HG03097 (cell line): ENCODE measurements at regions not wholly inside any gene's neighbourhood (a gene's known extent, or its start where the extent isn't known, plus 50 kb on each side); places are given as distances from the start of the nearest gene placed in this dataset.

Experiments used
- ATAC-seq: cut with Tn5 transposase; IDR thresholded peaks from one replicate; pipeline ENCODE4 v1.9.1; 2021; ENCODE audit not compliant: unreplicated experiment, low FRiP score

DNA sequence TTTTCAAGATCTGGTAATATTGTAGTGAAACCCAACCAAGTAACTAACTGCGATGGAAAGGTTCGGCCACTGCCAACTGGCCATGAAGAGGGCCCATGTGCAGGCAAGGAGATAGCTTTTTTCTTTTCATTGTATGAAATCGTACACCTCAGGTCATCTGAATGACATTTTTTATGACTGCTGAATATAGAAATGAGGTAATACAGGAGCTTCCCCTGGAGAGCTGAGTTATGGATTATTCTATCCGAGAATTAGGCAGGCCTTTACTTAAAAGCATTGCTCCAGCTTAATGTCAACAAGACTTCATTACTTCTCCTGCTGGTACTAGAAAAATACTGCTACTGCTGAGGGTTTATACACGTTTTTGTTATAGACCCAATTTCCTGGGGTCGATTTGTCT lies 1215.6 kb downstream of the EFNB2 start:
- no peak for ATAC-seq

- ATAC-seq = no peak
Measured at GRCh38 chr13:105316731-105317130, 1218.7 kb downstream of the EFNB2 start.

- no peak for ATAC-seq
Measured at GRCh38 chr13:105312906-105313305, 1222.6 kb downstream of the EFNB2 start.

GRCh38 chr13:105311094-105311493 lies 1224.4 kb downstream of the EFNB2 start:
- ATAC-seq = no peak

- ATAC-seq = no peak
Measured at GRCh38 chr13:105307776-105308175, 1227.7 kb downstream of the EFNB2 start.

GRCh38 chr13:105297839-105298238 lies 1237.6 kb downstream of the EFNB2 start:
- no peak for ATAC-seq

DNA sequence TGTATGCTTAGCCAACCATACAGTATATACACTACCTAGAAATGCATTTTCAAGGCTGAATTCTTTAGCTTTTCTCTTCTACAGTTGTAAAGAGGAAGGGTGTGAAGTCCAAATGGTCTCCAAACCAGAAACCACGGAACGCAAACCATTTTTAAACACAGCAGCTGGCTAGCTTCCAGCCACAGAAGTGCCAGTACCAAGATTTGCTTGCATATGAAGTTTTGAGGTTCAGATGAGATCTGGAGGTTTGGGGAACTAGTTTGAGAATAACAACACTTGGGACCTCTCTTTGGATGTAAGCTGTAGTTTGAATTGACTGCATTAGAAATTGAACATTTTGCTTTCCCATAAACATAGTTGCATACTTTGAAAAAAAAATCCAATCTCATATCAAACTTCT lies 1243.5 kb downstream of the EFNB2 start:
- ATAC-seq = no peak

- ATAC-seq = no peak
Measured at GRCh38 chr13:105290596-105290995, 1244.9 kb downstream of the EFNB2 start.

DNA sequence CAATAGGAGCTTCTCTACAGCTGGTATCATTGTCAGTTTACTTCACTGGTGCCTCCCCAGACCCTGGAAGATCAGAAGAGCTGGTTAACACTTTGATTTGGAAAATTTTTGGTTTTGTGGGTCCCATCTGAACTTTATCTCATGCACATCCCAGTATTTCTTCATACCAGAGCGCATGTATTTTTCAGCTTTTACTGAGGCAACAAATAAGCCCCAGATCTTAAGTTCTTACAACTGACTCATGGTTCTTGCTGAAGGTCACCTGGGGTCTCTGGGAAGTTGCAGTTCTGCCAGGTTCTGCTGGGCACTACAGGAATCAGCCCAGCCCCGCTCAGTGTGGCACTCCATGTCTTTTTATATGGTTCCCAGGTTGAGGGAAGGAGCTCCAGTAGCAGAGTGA lies 1249.9 kb downstream of the EFNB2 start:
- no peak for ATAC-seq

- ATAC-seq = no peak
Measured at GRCh38 chr13:105282406-105283285, 1252.8 kb downstream of the EFNB2 start.

DNA sequence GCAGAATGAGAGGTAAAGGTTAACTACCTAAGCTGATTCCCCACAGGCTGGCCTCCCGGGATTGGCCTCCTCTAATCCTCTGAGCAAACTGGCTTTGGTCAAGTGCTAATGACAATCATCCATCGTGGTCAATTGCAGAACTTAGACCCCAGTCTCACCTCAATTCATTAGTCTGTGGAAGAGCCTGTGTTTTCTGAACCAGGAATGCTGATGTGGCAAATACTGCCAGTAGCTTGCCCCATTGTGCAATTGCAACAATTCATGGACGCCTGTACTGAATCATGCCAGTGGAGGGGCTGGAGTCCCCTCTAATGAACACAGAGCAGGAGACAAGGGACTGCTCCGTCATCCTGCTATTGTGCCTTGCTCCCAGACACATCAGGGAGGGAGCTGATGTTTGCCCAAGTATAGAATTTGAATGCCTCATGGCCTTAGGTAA lies 1256.5 kb downstream of the EFNB2 start:
- ATAC-seq = no peak

DNA sequence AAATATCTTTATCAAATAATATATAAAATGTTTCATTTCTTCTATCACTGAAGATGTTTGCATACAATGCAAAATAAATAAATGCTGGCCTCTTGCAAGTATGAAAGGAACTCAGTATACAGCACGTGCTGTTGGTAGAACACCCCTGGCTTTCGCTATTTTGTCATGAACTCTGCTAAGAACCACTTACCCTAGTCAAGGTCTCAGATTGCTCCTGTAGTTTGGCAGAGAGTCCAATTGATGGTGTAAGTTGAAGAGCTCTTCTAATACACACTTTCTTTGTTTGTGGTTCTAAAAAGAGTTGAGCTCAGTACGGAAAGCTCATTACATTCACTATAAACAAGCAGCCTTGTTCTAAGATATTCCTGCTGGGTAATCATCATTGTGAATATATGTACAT lies 1258.9 kb downstream of the EFNB2 start:
- ATAC-seq = no peak

DNA sequence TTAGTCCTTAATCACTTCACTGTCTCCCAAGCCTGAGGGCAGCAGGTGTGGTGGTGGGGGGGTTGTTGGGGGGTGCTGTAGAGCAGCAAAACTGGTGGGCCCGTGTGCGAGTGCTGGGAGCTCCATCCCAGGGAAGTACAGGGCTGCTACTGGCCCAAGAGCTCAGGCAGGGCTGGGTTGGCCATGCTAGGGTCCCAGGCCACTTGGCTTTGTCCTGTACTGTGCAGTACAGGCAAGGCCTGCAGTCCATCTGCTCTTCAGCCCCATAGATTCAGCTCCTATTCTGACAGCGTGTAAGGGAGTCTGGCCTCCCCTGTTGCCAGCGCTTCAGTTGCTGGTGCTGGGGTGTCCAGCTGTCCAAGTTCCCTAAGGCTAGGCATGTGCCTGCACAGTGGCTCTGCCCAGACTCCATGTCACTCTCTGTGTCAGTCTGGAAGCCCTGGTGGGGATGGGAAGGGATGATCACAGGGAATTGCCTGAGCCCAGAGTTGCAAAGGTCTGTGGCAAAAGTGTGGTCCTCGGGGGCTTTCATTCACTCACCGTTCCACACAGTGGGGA lies 1261.7 kb downstream of the EFNB2 start:
- ATAC-seq = no peak

DNA sequence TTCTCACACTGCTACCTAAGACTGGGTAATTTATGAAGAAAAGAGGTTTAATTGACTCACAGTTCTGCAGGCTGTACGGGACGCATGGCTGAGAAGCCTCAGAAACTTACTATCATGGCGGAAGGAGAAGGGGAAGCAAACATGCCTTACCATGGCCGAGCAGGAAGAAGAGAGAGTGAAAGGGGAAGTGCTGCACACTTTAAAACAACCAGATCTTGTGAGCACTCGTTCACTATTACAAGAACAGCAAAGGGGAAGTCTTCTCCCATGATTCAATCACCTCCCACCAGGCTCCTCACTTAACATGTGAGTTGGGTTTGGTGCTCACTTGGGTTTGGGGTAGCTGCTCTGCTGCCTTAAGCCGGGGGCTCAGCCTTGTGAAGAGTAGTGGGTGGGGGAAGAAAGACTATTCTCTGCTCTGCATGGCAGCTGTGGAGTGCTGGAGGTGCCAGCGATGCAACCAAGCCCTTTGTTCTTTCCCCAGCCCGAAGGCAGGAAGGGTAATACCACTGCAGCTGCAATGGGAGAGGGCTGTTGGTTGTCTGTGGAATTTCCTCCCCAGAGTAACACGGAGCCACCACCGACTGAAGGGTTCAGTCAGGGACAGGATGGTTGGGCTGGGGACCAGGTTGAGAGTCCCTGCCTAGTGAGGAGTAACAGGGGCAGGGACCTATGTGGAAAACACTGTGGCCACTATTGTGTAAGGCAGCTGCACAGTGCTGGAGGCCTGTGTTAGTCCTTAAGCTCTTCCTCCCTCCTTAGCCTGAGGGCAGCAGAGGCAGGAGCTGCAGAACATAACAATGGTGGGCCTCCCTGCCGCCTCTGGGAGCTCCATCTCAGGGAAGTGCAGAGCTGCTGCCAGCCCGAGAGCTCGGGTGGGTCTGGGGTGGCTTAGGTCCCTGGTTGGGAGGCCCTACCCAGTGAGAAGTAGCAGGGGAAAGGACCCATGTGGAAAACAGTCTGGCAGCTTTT lies 1262.5 kb downstream of the EFNB2 start:
- ATAC-seq = no peak

GRCh38 chr13:105266615-105267014 lies 1268.8 kb downstream of the EFNB2 start:
- no peak for ATAC-seq

DNA sequence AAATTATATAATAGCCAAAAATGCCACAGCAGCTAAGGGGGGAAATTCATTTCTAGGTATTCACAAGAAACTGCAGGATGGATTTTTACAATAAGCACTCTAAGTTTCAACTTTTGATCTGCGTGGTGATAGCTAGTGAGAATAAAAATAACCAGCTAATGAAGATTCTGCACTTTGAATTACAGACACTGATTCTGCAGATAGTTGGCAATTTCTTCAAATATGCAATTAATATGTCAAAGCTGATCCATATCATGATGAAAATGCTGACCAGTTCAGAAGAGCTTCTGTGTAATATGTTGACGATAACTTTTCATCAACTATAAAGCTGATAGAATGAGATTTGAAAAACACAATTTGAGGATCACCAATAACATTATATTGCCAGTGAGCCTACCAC lies 1272.9 kb downstream of the EFNB2 start:
- ATAC-seq = no peak

GRCh38 chr13:105259426-105259825 lies 1276.0 kb downstream of the EFNB2 start:
- no peak for ATAC-seq

DNA sequence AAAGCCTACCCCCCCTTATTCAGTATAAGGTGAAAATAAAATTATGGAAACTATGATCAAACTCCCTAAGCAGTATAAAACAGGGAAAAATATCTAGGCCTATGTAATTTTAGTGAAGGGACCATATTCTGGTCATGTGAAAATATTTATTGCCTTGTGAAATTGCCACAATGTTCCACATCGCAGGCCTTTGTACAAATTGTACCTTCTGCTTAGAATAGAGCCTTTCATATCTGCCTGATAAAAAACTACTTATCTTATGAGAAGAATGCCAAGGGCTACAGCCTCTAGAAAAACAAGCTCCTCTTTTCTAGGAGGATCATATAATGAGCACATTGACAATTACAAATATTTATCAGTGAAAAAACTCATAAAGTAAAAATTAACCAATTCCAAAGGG lies 1280.0 kb downstream of the EFNB2 start:
- ATAC-seq = no peak

DNA sequence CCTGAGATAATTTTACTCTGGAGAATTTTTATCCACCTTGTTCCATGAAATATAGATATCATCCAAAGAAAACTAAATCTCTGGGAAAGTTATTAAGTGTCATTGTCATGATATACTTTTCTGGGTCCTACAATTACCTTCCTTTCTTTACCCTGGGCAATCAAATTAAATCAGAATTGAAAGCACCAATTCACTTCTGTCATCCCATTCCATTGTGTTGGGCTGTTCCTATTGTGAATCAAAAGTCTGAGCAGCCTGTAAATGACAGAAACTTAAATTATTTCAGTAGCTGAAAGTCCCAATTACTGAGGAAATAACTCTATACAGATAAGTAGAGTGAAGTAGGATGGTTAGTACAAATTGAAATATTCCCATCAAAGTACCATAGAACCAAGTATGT lies 1284.2 kb downstream of the EFNB2 start:
- ATAC-seq = no peak

- no peak for ATAC-seq
Measured at GRCh38 chr13:105247830-105248229, 1287.6 kb downstream of the EFNB2 start.

DNA sequence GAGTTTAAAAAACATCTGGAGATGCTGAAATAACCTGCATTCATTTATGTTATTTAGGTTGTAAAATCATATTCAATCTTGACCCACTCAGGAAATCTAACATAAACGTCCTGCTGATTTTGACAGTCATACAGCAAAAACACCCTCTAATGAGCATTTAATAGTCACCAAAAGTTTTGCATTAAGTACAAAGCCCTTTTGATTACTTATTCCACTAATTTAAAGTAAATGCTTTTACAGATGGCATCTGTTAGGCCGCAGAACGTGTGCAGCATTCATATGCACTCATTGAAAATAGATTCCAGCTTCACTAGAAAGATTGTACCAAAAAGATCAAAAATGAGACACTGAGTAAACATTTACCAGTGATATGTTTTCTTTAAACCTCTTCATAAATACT lies 1295.1 kb downstream of the EFNB2 start:
- no peak for ATAC-seq
